ENCODE measurements at regions not wholly inside any gene's neighbourhood (a gene's known extent, or its start where the extent isn't known, plus 50 kb on each side); places are given as distances from the start of the nearest gene placed in this dataset.
A peak's percentile ranks its signal among the peaks of the same experiment; 100 is the strongest.

DNA sequence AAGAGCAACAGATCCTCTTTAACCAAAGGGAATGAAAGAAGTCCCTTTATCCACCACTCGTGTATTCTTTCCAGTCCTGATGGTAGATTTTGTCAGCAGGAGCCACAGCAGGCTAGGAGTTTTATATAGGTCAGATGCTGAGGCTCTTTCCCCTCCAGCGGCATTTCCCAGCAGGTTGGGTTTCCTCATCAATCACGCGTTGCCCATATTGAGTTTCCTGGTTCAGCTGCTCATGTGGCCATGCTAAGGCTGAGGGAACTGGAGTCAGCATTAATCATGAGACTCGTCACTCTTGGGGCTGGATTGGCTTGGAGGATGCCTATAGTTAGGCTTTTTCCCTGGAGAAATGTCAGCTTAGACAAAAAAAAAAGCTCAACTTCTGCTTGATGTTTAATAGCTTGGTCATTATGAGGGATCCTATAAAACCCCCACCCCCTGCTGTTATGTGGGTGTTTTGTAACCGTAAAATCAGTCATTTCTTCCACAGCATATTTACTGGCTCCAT lies 193.4 kb upstream of the GAS1 start:
- peak; percentile 31 for DNase-seq (ENCODE audit: low read depth)
- no peak overlapping the region for H3K4me3 ChIP-seq (ENCODE audit: low read depth, low read length)
- TF ChIP-seq, protein P1, sequence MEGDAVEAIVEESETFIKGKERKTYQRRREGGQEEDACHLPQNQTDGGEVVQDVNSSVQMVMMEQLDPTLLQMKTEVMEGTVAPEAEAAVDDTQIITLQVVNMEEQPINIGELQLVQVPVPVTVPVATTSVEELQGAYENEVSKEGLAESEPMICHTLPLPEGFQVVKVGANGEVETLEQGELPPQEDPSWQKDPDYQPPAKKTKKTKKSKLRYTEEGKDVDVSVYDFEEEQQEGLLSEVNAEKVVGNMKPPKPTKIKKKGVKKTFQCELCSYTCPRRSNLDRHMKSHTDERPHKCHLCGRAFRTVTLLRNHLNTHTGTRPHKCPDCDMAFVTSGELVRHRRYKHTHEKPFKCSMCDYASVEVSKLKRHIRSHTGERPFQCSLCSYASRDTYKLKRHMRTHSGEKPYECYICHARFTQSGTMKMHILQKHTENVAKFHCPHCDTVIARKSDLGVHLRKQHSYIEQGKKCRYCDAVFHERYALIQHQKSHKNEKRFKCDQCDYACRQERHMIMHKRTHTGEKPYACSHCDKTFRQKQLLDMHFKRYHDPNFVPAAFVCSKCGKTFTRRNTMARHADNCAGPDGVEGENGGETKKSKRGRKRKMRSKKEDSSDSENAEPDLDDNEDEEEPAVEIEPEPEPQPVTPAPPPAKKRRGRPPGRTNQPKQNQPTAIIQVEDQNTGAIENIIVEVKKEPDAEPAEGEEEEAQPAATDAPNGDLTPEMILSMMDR (conservative IDR thresholded peaks at IDR 0.05; ENCODE audit: low read depth, low read length) = no peak

DNA sequence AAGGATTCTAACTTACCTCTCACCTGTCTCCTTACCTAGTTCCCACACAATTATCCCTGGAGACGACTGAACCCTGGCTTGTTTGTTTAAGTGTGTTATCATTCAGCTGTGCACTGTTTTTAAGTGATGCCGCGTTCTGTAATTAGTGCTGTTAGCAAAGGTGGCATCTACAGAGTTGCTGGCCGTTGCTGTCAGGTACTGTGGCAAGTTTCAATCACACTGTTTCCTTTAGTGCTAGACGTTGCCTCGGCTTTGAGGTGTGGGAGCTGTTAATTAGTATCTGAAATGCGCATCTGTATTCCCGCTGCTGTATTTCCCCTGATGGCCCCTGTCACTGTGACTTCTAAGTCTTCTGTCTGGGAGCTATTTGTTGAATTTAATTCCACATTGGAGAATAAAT lies 193.8 kb upstream of the GAS1 start:
- TF ChIP-seq, protein P1 (conservative IDR thresholded peaks at IDR 0.05; ENCODE audit: low read depth, low read length) = no peak
- H3K4me3 ChIP-seq (ENCODE audit: low read depth, low read length) = no peak overlapping the region
- DNase-seq (ENCODE audit: low read depth) = no peak

DNA sequence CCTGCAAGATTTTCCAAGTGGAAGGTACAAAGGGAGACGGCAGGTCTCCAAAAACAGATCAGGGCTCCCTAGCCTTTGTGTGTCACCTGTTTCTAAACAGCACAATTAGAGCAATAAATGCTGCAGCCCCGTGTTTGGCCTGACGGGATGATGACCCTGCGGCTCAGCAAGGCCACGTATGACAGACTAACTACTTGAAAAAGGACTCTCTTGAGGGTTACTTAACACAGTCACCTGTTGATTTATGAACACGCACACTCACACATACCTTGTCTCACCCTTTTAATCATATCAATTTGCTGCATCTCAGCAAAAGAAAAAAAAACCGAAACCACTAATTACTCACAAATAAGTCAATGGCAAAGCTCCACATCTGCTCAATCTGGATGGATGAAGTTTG lies 199.6 kb upstream of the GAS1 start:
- no peak for DNase-seq (ENCODE audit: low read depth)
- no peak overlapping the region for H3K4me3 ChIP-seq (ENCODE audit: low read depth, low read length)
- TF ChIP-seq, protein P1 (conservative IDR thresholded peaks at IDR 0.05; ENCODE audit: low read depth, low read length) = no peak

DNA sequence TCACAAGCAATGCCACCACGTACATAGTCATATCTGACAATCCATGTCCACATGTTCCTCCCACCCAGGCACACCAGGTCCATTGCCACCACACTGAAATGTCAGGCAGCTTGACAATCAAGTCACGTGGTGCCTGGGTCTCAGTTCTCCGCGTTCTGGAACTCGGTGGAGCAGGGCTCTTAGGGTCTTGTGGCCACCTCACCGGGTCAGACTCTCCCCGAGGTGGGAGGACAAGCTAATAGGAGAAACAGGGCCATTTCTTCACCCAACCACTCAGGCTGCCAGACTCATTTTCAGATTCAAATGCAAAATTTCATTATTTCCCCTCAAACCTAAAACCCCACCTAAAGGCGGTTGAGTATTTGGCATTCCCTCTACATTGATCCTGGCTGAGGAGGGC lies 200.5 kb upstream of the GAS1 start:
- peak overlapping the region; percentile 49 for H3K4me3 ChIP-seq (ENCODE audit: low read depth, low read length)
- TF ChIP-seq, protein P1 (conservative IDR thresholded peaks at IDR 0.05; ENCODE audit: low read depth, low read length) = no peak
- DNase-seq (ENCODE audit: low read depth) = no peak

DNA sequence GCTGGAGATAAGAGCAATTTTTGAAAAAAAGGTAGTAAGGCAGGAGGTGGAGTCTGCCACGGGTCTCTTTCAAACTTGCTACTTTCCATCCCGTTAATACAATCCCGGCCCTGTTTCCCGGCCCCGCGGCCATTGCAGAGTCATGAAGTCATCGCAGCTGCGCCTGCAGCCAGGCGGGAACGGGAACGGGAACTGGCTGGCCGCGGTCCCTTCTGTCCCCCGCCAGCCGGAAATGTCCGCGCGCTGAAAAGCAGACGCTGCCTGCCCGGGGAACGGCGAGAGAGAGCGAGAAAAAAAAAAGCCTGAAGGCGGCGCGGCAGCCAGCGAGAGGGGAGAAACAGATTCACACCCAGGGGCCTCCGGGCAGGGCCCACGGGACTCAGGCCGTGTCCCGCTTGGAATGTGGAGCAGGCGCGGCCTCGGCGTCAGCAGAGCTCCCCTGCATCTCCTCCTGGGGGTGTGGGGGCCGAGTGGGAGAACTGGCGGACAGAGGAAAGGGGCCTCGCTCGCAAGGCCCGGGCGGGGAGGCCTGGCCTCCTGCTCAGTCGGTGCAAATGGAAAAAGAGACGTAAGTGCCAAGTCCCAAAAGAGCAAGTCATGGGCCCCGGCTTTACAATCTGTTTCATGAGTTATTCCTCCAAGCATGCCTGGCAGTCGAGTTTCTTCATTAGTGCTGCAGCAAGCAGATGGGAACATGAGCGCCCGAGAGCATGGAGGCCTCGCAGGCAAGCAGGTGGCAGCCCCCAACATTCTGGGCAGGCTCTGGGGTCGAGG lies 201.2 kb upstream of the GAS1 start:
- DNase-seq (ENCODE audit: low read depth) = peak; percentile 77
- TF ChIP-seq, protein P1 (conservative IDR thresholded peaks at IDR 0.05; ENCODE audit: low read depth, low read length) = peak; percentile 37
- H3K4me3 ChIP-seq (ENCODE audit: low read depth, low read length) = peak overlapping the region; percentile 49

DNA sequence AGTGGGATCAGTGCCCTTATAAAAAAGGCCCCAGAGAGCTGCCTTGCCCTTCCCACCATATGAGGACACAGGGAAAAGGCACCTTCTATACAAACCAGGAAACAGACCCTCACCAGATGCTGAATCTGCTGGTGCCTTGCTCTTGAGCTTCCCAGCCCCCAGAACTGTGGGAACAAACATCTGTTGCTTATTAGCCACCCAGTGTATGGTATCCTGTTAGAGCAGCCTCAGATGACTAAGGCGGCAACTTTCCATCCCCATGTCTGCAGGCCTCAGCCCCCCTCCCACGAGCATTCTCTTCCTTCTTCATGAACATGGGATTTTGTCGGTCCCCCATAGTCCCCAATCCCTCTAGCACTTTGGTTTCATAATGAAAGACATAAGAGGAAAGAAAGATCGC lies 202.5 kb upstream of the GAS1 start:
- TF ChIP-seq, protein P1 (conservative IDR thresholded peaks at IDR 0.05; ENCODE audit: low read depth, low read length) = no peak
- H3K4me3 ChIP-seq (ENCODE audit: low read depth, low read length) = no peak overlapping the region
- no peak for DNase-seq (ENCODE audit: low read depth)

DNA sequence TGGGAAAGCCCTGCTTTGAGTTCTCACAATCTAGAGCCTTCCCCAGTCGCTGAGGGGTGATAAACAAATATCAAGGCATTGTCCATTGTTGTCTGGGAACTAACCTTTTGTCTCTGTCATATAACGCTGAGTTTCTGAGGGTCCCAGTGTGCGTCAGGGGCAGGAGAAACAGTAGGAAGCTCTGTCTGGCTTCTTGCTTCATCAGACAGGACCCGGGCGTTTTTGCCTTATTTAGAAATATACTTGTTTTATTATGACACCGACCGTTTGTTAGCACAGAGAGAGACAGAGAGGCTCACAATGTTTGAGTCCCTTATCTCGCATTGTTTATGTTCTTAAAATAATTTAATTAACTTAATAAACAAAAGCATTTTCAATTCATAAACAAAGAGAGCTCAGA lies 204.9 kb upstream of the GAS1 start:
- DNase-seq (ENCODE audit: low read depth) = peak; percentile 42
- no peak overlapping the region for H3K4me3 ChIP-seq (ENCODE audit: low read depth, low read length)
- TF ChIP-seq, protein P1 (conservative IDR thresholded peaks at IDR 0.05; ENCODE audit: low read depth, low read length) = no peak

Measured in choroid plexus epithelial cell (primary cell).